HG03039 (cell line): ENCODE measurements at regions not wholly inside any gene's neighbourhood (a gene's known extent, or its start where the extent isn't known, plus 50 kb on each side); places are given as distances from the start of the nearest gene placed in this dataset.

Experiments used
- ATAC-seq: cut with Tn5 transposase; IDR thresholded peaks from one replicate; pipeline ENCODE4 v1.9.1; 2021; ENCODE audit warnings: mild to moderate bottlenecking, moderate library complexity; ENCODE audit not compliant: unreplicated experiment

- ATAC-seq: no peak
Observed at GRCh38 chr14:34350903-34351302, 111.1 kb downstream of the SPTSSA start.

DNA sequence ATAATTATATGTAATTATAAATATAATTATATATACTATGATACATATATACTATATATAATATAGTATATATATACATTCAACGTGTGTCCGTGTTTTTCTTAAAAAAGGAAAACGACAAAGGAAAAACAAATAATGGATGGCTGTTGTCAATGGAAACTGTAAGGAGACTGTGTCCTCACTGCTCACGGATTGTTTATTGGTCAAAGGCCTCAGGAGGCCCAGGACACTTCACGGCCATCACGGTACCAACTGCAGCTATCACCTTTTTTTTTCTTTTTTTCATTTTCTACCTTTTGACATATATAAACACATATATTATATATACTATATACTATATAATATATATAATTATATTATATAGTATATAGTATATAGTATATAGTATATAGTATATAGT, 113.4 kb downstream of the SPTSSA start:
- ATAC-seq: no peak

DNA sequence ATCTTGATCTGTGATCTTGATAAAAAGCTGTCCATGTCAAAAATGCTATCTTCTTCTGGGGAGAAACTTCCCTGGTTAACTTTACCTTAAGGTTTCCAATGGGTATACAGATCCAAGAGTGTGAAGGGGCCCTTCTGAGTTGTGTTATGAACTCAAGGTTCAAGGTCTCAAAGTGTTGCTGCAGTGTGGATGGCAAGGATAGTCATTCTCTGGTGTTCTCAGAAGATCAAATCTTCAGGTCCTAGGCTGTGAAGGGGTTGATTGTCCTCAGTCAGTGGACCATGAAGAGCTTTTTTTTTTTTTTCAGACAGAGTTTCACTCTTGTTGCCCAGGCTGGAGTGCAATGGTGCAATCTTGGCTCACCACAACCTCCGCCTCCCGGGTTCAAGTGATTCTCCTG, 114.4 kb downstream of the SPTSSA start:
- peak; percentile 65 for ATAC-seq

DNA sequence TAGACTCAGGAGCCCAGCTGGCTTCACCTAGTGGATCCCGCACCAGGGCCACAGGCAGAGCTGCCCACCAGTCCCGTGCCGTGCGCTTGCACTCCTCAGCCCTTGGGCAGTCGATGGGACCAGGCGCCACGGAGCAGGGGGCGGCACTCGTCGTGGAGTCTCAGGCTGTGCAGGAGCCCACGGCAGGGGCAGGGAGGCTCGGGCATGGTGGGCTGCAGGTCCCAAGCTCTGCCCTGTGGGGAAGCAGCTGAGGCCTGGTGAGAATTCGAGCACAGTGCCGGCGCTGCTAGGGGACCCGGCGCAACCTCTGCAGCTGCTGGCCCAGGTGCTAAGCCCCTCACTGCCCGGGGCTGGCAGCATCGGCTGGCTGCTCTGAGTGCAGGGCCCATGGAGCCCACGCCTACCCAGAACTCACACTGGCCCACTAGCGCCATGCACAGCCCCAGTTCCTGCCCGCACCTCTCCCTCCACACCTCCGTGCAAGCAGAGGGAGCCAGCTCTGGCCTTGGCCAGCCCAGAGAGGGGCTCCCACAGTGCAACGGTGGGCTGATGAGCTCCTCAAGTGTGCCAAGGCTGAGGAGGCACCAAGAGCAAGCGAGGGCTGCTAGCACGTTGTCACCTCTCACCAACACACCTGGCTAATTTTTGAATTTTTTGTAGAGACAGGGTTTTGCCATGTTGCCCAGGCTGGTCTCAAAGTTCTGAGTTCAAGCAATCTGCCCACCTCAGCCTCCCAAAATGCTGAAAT, 116.1 kb downstream of the SPTSSA start:
- ATAC-seq: no peak

- ATAC-seq: no peak
Observed at GRCh38 chr14:34344318-34344717, 117.7 kb downstream of the SPTSSA start.

DNA sequence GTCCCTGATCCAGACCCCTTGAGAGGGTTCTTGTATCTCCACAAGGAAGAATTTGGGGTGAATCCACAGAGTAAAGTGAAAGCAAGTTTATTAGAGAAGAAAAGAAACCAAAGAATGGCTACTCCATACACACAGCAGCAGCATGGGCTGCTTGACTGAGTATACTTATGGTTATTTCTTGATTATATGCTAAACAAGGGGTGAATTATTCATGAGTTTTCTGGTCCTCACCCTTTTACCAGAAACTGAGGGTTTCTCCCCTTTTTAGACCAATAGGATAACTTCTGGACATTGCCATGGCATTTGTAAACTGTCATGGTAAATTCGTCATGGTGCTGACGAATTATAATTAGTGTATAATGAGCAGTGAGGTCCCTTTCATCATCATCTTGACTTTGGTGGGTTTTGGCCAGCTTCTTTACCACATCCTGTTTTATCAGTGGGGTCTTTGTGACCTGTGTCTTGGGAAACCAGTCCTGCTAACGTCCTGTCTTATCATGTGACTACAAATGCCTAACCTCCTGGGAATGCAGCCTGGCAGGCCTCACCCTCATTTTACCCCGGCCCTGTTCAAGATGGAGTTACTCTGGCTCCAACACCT, 121.9 kb downstream of the SPTSSA start:
- ATAC-seq: no peak

GRCh38 chr14:34338056-34338455, 124.0 kb downstream of the SPTSSA start:
- ATAC-seq: no peak

- ATAC-seq: no peak
Observed at GRCh38 chr14:34336501-34336900, 125.5 kb downstream of the SPTSSA start.

DNA sequence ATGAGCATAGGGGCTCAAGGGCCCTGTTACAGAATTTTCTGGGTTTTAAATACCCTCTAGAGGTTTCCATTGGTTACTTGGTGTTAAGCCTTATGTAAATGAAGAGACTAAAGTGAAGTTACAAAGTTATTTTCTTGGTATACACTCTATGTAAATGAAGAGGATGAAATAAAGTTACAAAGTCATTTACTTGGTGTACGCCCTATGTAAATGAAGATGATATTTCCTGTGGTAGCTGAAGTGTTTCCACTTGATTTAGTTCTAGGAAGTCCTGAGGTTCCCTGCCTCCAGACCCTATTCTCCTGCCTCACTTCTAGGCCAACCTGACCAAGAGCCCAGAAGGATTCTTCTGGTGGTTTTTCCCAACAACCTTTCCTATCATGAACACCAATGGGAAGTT, 126.1 kb downstream of the SPTSSA start:
- ATAC-seq: no peak

DNA sequence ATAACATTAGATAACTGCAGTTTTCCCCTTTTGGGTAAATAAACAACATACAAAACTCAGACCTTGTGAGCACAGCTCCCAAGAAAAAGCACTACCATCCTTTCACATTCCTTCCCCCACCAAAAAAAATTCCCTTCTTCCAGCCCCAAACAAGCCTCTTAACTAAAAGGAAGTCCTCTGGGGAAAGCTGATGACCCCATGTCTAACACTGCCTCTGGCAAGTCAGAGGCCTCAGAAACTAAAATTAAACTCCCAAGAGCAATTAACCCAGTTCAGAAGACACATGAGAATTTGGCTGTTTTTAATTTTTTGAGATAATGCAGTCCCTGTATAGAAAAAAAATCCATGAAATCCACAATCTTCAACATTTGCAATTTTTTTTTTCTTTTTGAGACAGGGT, 127.7 kb downstream of the SPTSSA start:
- no peak for ATAC-seq

DNA sequence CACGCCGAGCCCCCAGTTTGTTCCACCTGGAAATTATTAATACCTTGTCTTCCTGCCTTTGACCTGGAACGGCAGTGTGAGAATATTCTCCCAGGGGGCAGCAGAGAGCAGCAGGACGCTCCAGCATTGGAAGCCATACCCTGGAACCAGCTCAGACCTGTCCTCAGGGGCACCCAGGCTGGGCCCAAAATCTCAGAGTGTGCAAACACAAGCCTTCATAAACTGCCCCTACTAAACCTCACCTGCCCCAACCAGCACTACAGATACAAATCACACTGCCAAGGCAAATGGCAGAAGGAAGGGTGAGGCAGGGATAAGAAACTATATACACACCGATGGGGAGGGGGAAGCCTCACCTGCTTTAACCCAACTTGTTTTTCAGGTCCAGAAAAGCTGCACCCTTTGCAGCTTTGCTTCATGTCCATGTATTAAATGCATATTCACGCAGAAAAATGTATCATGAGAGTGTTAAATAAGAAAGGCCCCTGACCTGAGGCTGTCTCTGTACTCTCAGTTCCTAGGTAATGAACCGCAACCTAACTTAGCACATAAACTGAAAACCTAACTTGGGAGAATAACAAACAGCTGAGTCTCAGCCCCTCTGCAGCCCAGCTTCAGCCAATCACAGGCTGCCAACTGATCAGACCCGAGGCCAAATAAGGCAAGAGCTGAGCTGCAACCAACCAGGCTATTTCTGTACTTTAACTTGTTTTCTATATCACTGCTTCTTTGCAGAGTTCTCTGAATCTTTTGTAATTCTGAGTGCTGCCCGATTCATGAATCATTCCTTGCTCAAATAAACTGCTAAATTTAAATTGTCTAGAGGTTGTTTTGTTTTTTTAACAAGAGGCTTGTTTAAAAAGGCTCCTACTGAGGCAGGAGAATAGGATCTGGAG, 130.1 kb downstream of the SPTSSA start:
- peak; percentile 94 for ATAC-seq

DNA sequence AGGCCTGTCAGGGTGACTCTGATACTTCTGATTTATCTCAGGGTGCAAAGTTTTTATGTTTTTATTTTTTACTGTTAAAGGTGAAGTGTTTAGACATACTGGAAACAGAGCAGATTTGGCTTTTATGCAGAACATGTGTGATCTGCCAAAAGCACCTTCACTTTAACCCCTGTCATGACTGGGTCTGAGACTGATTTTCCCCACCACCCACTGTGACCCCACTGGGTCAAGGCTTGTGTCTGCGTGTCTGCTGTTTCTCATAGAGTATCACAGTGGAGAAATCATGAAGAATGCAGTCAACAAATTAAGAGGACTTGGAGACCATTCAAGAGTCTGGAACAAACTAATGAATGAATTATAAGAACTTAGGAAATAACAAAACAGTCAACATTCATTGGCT, 131.2 kb downstream of the SPTSSA start:
- no peak for ATAC-seq

DNA sequence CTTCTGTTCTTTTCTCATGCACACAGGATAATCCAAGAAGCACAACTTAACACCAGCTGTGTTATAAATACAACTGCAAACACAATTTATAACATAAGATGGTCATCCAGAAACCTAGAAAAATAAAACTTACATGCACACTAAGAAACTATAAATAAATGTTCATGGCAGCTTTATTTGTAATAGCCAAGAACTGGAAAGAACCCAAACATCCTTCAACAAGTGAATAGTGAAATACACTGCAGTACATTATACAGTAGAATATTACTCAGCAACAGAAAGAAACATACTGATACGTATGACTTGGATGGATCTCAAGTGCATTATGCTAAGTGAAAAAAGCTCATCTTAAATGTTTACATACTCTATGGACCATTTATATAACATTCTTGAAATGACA, 132.7 kb downstream of the SPTSSA start:
- ATAC-seq: no peak

- no peak for ATAC-seq
Observed at GRCh38 chr14:34328178-34328577, 133.9 kb downstream of the SPTSSA start.

DNA sequence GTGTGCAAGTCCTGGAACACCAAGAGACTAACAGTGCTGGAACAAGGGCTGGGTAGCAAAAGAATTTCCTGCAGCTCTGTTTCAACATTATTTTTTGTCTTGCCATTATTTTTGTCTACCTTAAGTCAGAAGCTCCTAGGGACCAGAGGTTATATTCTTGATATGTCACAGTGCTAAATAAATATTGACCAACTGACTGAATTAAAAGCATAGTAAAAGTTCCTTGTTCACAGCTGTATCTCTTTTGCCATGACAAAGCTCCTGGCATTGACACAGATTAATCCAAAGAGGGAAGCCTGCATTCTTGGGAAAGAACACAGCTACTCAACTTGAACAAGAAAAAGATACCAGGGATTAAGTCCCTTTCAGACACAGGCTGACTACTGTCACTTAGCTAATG, 136.5 kb downstream of the SPTSSA start:
- no peak for ATAC-seq

GRCh38 chr14:34324363-34324795, 137.7 kb downstream of the SPTSSA start:
- ATAC-seq: no peak

DNA sequence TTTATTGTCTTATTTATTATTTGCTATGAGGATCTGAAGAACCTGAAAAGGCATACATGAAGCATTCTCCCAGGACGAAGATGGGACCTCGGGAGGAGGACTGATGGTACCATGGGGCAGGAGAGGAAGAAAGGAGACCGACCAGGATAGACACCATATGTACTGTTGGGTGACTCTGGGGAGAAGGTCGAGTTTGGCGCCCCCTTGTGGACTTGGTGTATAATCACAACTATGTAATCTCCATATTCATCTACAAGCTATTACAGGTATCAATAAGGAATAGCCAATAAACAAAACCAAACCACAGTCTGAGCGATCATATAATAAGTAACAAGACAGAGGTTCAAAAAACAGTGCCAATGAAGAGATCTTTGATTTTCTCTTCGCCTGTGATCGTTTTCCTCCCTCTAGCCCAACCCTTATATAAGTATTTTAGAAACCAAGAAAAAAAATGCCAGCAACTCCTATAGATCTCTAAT, 139.1 kb downstream of the SPTSSA start:
- ATAC-seq: no peak

GRCh38 chr14:34319140-34319539, 142.9 kb downstream of the SPTSSA start:
- no peak for ATAC-seq

- no peak for ATAC-seq
Observed at GRCh38 chr14:34318014-34318413, 144.0 kb downstream of the SPTSSA start.

GRCh38 chr14:34310724-34311123, 151.3 kb downstream of the SPTSSA start:
- no peak for ATAC-seq

GRCh38 chr14:34303811-34304210, 158.2 kb downstream of the SPTSSA start:
- no peak for ATAC-seq

DNA sequence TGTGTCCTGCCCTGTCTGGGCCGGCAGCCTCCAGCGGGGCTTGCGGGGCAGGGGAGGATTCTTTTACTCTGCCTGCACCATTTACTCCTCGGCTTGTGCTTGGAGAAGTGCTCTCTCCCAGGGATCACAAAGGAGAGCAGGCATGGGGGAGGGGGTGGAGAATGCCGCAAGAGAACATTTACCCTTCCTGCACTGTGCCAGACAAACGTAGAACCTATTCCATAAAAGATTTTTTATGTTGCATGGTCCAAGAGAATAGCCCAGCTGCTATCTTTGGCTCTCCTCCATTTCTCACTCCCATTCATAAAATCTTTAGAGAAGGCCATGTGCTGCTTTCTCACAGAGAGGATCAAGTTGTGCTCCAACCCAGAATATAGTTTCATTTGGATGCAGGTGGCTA, 159.4 kb downstream of the SPTSSA start:
- no peak for ATAC-seq
